Left renal cortex interstitium (tissue), 4 donors: ENCODE measurements at regions not wholly inside any gene's neighbourhood (a gene's known extent, or its start where the extent isn't known, plus 50 kb on each side); places are given as distances from the start of the nearest gene placed in this dataset.

Experiments
- DNase-seq, 4 donors: peaks; one replicate each; pipeline ENCODE4 v3.0.0-alpha.2; 2013; ENCODE audit warnings: low read depth in 4 of 4, low spot score in 2 of 4, missing footprints in 1 of 4

- no peak for DNase-seq
Measured at GRCh38 chr4:27245216-27245615, 384.6 kb downstream of the STIM2 start.

- no peak for DNase-seq
Measured at GRCh38 chr4:27248829-27249228, 388.2 kb downstream of the STIM2 start.

GRCh38 chr4:27251771-27252170 lies 391.1 kb downstream of the STIM2 start:
- DNase-seq, result no peak

- DNase-seq, result no peak
Measured at GRCh38 chr4:27267339-27267969, 406.8 kb downstream of the STIM2 start.

GRCh38 chr4:27267970-27268355 lies 407.3 kb downstream of the STIM2 start:
- DNase-seq, result no peak

- DNase-seq, result no peak
Measured at GRCh38 chr4:27270435-27270834, 409.8 kb downstream of the STIM2 start.

GRCh38 chr4:27271555-27271954 lies 410.9 kb downstream of the STIM2 start:
- no peak for DNase-seq

GRCh38 chr4:27272217-27272616 lies 411.6 kb downstream of the STIM2 start:
- DNase-seq, result no peak

GRCh38 chr4:27276307-27277073 lies 415.8 kb downstream of the STIM2 start:
- no peak for DNase-seq

- peak in 2 of 4 donors; percentile 37 to 47 for DNase-seq
Measured at GRCh38 chr4:27278615-27279375, 418.2 kb downstream of the STIM2 start.

- no peak for DNase-seq
Measured at GRCh38 chr4:27288496-27288895, 427.9 kb downstream of the STIM2 start.

GRCh38 chr4:27289704-27290103 lies 429.1 kb downstream of the STIM2 start:
- no peak for DNase-seq

- DNase-seq, result no peak
Measured at GRCh38 chr4:27293831-27294230, 433.2 kb downstream of the STIM2 start.

- DNase-seq, result no peak
Measured at GRCh38 chr4:27304751-27305150, 444.1 kb downstream of the STIM2 start.

- no peak for DNase-seq
Measured at GRCh38 chr4:27305246-27305645, 444.6 kb downstream of the STIM2 start.

GRCh38 chr4:27308379-27308778 lies 447.7 kb downstream of the STIM2 start:
- no peak for DNase-seq

- DNase-seq, result no peak
Measured at GRCh38 chr4:27315625-27316024, 455.0 kb downstream of the STIM2 start.

- no peak for DNase-seq
Measured at GRCh38 chr4:27316176-27316575, 455.5 kb downstream of the STIM2 start.

GRCh38 chr4:27318740-27319139 lies 458.1 kb downstream of the STIM2 start:
- DNase-seq, result peak in 1 of 4 donors; percentile 13

GRCh38 chr4:27326991-27327390 lies 466.4 kb downstream of the STIM2 start:
- no peak for DNase-seq

- DNase-seq, result no peak
Measured at GRCh38 chr4:27327421-27328181, 467.0 kb downstream of the STIM2 start.
